Fibroblast of skin of abdomen (primary cell): ENCODE measurements at regions not wholly inside any gene's neighbourhood (a gene's known extent, or its start where the extent isn't known, plus 50 kb on each side); places are given as distances from the start of the nearest gene placed in this dataset.
A peak's percentile ranks its signal among the peaks of the same experiment; 100 is the strongest.
"Not testable (repeated sequence)": the region's sequence is repeated elsewhere in the genome, so short reads cannot be mapped to it uniquely, and the experiment has no call there.

Experiments used
- DNase-seq: peaks from one replicate; pipeline ENCODE4 v3.0.0-alpha.2; 2013

- no peak for DNase-seq
Observed at GRCh38 chrX:40950546-40950945, 134.7 kb upstream of the USP9X start.

- DNase-seq, result not testable (repeated sequence)
Observed at GRCh38 chrX:40951407-40951806, 133.8 kb upstream of the USP9X start.

GRCh38 chrX:40952855-40953254, 132.4 kb upstream of the USP9X start:
- no peak for DNase-seq

GRCh38 chrX:40953369-40953768, 131.9 kb upstream of the USP9X start:
- no peak for DNase-seq

GRCh38 chrX:40960041-40960440, 125.2 kb upstream of the USP9X start:
- no peak for DNase-seq

GRCh38 chrX:40962793-40963407, 122.3 kb upstream of the USP9X start:
- DNase-seq, result no peak

- no peak for DNase-seq
Observed at GRCh38 chrX:40964008-40964407, 121.2 kb upstream of the USP9X start.

GRCh38 chrX:40964633-40965586, 120.3 kb upstream of the USP9X start:
- no peak for DNase-seq

GRCh38 chrX:40966213-40966820, 118.9 kb upstream of the USP9X start:
- DNase-seq, result no peak

- DNase-seq, result no peak
Observed at GRCh38 chrX:40968180-40968579, 117.1 kb upstream of the USP9X start.

GRCh38 chrX:40971736-40972135, 113.5 kb upstream of the USP9X start:
- DNase-seq, result no peak

- DNase-seq, result no peak
Observed at GRCh38 chrX:40973619-40974018, 111.6 kb upstream of the USP9X start.

- no peak for DNase-seq
Observed at GRCh38 chrX:40975951-40976350, 109.3 kb upstream of the USP9X start.

GRCh38 chrX:40976981-40977380, 108.3 kb upstream of the USP9X start:
- DNase-seq, result peak; percentile 14

- no peak for DNase-seq
Observed at GRCh38 chrX:40984962-40985361, 100.3 kb upstream of the USP9X start.

- DNase-seq, result no peak
Observed at GRCh38 chrX:40987413-40987812, 97.8 kb upstream of the USP9X start.

- no peak for DNase-seq
Observed at GRCh38 chrX:40988100-40988499, 97.1 kb upstream of the USP9X start.

- not testable (repeated sequence) for DNase-seq
Observed at GRCh38 chrX:40993395-40993794, 91.8 kb upstream of the USP9X start.

GRCh38 chrX:40996886-40997530, 88.2 kb upstream of the USP9X start:
- peak; percentile 75 for DNase-seq

GRCh38 chrX:40998123-40998522, 87.1 kb upstream of the USP9X start:
- no peak for DNase-seq

- DNase-seq, result no peak
Observed at GRCh38 chrX:41001327-41001726, 83.9 kb upstream of the USP9X start.

- no peak for DNase-seq
Observed at GRCh38 chrX:41002026-41002425, 83.2 kb upstream of the USP9X start.
